OCI-LY3 (cell line): ENCODE measurements at regions not wholly inside any gene's neighbourhood (a gene's known extent, or its start where the extent isn't known, plus 50 kb on each side); places are given as distances from the start of the nearest gene placed in this dataset.

Source experiments
- CTCF ChIP-seq: fragments of 200-600, 300-600 bp; sonication (generic); IDR thresholded peaks from 2 replicates; pipeline ENCODE4 v1.5.1; 2014; ENCODE audit warnings: antibody characterized with exemption, low read length, low read depth
- EZH2phosphoT487 ChIP-seq: fragments of 200-600 bp; shearing (Covaris generic); IDR thresholded peaks from 2 replicates; pipeline ENCODE4 v1.6.1; 2018; ENCODE audit warnings: antibody characterized with exemption, mixed run types, low read depth

- TF ChIP-seq CTCF (no peak), EZH2phosphoT487 (no peak)
Observed at GRCh38 chr11:37484298-37484697, 886.3 kb upstream of the RAG2 start.
